ENCODE measurements at regions not wholly inside any gene's neighbourhood (a gene's known extent, or its start where the extent isn't known, plus 50 kb on each side); places are given as distances from the start of the nearest gene placed in this dataset.
"Not testable (repeated sequence)": the region's sequence is repeated elsewhere in the genome, so short reads cannot be mapped to it uniquely, and the experiment has no call there.

GRCh38 chrX:80508083-80508482 lies 87.8 kb downstream of the TENT5D start:
- H3K4me1 Mint-ChIP-seq; H3K9me3 ChIP-seq; H3K27me3 ChIP-seq (replicated peaks in 1 of 2; ENCODE audit: control insufficient read depth in 2 of 2, extremely low read depth in 1 of 2, insufficient read depth in 2 of 2, low read length in 1 of 2); H3K4me3 Mint-ChIP-seq; H3K27ac ChIP-seq (ENCODE audit: low read length); ATAC-seq (replicated peaks in 1 of 4); H3K9me3 Mint-ChIP-seq; CTCF ChIA-PET; H3K27ac Mint-ChIP-seq; POLR2A ChIA-PET; H3K4me3 ChIP-seq (ENCODE audit: control insufficient read depth in 1 of 2, extremely low read depth in 1 of 2, low read length in 1 of 2); H3K27me3 Mint-ChIP-seq; H3K36me3 Mint-ChIP-seq; H3K4me1 ChIP-seq (ENCODE audit: control insufficient read depth in 1 of 2, extremely low read depth in 1 of 2, insufficient read depth in 2 of 2, low read length in 2 of 2); DNase-seq; H3K36me3 ChIP-seq (ENCODE audit: control insufficient read depth in 2 of 2, extremely low read depth in 1 of 2, insufficient read depth in 1 of 2, low read length in 1 of 2): not testable (repeated sequence)
- WGBS (ENCODE audit: insufficient coverage), result no CpG with 5 or more reads among the region's 3 CpGs

- Histone ChIP-seq H3K4me1 (ENCODE audit: control insufficient read depth in 1 of 2, extremely low read depth in 1 of 2, insufficient read depth in 2 of 2, low read length in 2 of 2) (no peaks in the 10 kb centered on the region), H3K27ac (ENCODE audit: low read length) (no peak overlapping the region), H3K27me3 (replicated peaks in 1 of 2; ENCODE audit: control insufficient read depth in 2 of 2, extremely low read depth in 1 of 2, insufficient read depth in 2 of 2, low read length in 1 of 2) (no peaks in the 10 kb centered on the region), H3K9me3 (no peaks in the 10 kb centered on the region), H3K4me3 (ENCODE audit: control insufficient read depth in 1 of 2, extremely low read depth in 1 of 2, low read length in 1 of 2) (no peak overlapping the region), H3K36me3 (ENCODE audit: control insufficient read depth in 2 of 2, extremely low read depth in 1 of 2, insufficient read depth in 1 of 2, low read length in 1 of 2) (no peaks in the 10 kb centered on the region)
- CTCF ChIA-PET, result interaction anchor here in 1 of 2 donors (0.7 kb wide), 1 partner anchor 1806 kb away, joined by 3 read pairs; no protein-coding TSS in a partner anchor
- WGBS (ENCODE audit: insufficient coverage), result no CpG with 5 or more reads among the region's 7 CpGs
- Mint-ChIP-seq H3K4me3 (no peak overlapping the region), H3K27me3 (peaks cover 0 to 3% of the 10 kb centered on the region in 2 donors), H3K36me3 (no peaks in the 10 kb centered on the region), H3K4me1 (peaks cover 1 to 8% (median 5%) of the 10 kb centered on the region in 3 donors), H3K9me3 (no peaks in the 10 kb centered on the region), H3K27ac (no peak overlapping the region)
- DNase-seq, result no peak
- no peak for ATAC-seq (replicated peaks in 1 of 4)
- POLR2A ChIA-PET, result no interaction called here
These were observed 91.9 kb downstream of the TENT5D start for GRCh38 chrX:80511969-80512760.

- no peaks in the 10 kb centered on the region for H3K9me3 Mint-ChIP-seq
- Histone ChIP-seq H3K4me3 (ENCODE audit: control insufficient read depth in 1 of 2, extremely low read depth in 1 of 2, low read length in 1 of 2) (no peak overlapping the region), H3K27ac (ENCODE audit: low read length) (no peak overlapping the region), H3K27me3 (replicated peaks in 1 of 2; ENCODE audit: control insufficient read depth in 2 of 2, extremely low read depth in 1 of 2, insufficient read depth in 2 of 2, low read length in 1 of 2) (no peaks in the 10 kb centered on the region), H3K9me3 (no peaks in the 10 kb centered on the region), H3K4me1 (ENCODE audit: control insufficient read depth in 1 of 2, extremely low read depth in 1 of 2, insufficient read depth in 2 of 2, low read length in 2 of 2) (no peaks in the 10 kb centered on the region), H3K36me3 (ENCODE audit: control insufficient read depth in 2 of 2, extremely low read depth in 1 of 2, insufficient read depth in 1 of 2, low read length in 1 of 2) (no peaks in the 10 kb centered on the region)
- ChIA-PET POLR2A (no interaction called here), CTCF (interaction anchor here in 1 of 2 donors (0.7 kb wide), 1 partner anchor 1807 kb away, joined by 3 read pairs; no protein-coding TSS in a partner anchor)
- DNase-seq (no peak), ATAC-seq (replicated peaks in 1 of 4) (no peak)
- no peaks in the 10 kb centered on the region for H3K27me3 Mint-ChIP-seq
- WGBS (ENCODE audit: insufficient coverage), result 70% methylated on average over 2 of the region's 4 CpGs
- H3K4me1 Mint-ChIP-seq, result peaks cover 1 to 8% (median 5%) of the 10 kb centered on the region in 3 donors
- no peaks in the 10 kb centered on the region for H3K36me3 Mint-ChIP-seq
- H3K27ac Mint-ChIP-seq, result no peak overlapping the region
- no peak overlapping the region for H3K4me3 Mint-ChIP-seq
These were observed 92.7 kb downstream of the TENT5D start for GRCh38 chrX:80512924-80513323.

- WGBS (ENCODE audit: insufficient coverage), result no CpG with 5 or more reads among the region's 2 CpGs
- H3K27me3 Mint-ChIP-seq, result no peaks in the 10 kb centered on the region
- H3K9me3 Mint-ChIP-seq, result no peaks in the 10 kb centered on the region
- ChIA-PET POLR2A (no interaction called here), CTCF (no interaction called here)
- peaks cover 1 to 8% (median 5%) of the 10 kb centered on the region in 3 donors for H3K4me1 Mint-ChIP-seq
- no peak for DNase-seq
- H3K27me3 ChIP-seq (replicated peaks in 1 of 2; ENCODE audit: control insufficient read depth in 2 of 2, extremely low read depth in 1 of 2, insufficient read depth in 2 of 2, low read length in 1 of 2), result no peaks in the 10 kb centered on the region
- no peaks in the 10 kb centered on the region for H3K4me1 ChIP-seq (ENCODE audit: control insufficient read depth in 1 of 2, extremely low read depth in 1 of 2, insufficient read depth in 2 of 2, low read length in 2 of 2)
- no peak for ATAC-seq (replicated peaks in 1 of 4)
- no peak overlapping the region for H3K27ac ChIP-seq (ENCODE audit: low read length)
- H3K36me3 ChIP-seq (ENCODE audit: control insufficient read depth in 2 of 2, extremely low read depth in 1 of 2, insufficient read depth in 1 of 2, low read length in 1 of 2), result no peaks in the 10 kb centered on the region
- H3K27ac Mint-ChIP-seq, result no peak overlapping the region
- no peaks in the 10 kb centered on the region for H3K9me3 ChIP-seq
- no peaks in the 10 kb centered on the region for H3K36me3 Mint-ChIP-seq
- no peak overlapping the region for H3K4me3 Mint-ChIP-seq
- no peak overlapping the region for H3K4me3 ChIP-seq (ENCODE audit: control insufficient read depth in 1 of 2, extremely low read depth in 1 of 2, low read length in 1 of 2)
These were observed 93.4 kb downstream of the TENT5D start for GRCh38 chrX:80513625-80514024.

- no peaks in the 10 kb centered on the region for H3K27me3 Mint-ChIP-seq
- no peak overlapping the region for H3K4me3 ChIP-seq (ENCODE audit: control insufficient read depth in 1 of 2, extremely low read depth in 1 of 2, low read length in 1 of 2)
- POLR2A ChIA-PET, result no interaction called here
- H3K36me3 Mint-ChIP-seq, result no peaks in the 10 kb centered on the region
- H3K4me3 Mint-ChIP-seq, result no peak overlapping the region
- H3K27me3 ChIP-seq (replicated peaks in 1 of 2; ENCODE audit: control insufficient read depth in 2 of 2, extremely low read depth in 1 of 2, insufficient read depth in 2 of 2, low read length in 1 of 2), result no peaks in the 10 kb centered on the region
- no CpG with 5 or more reads among the region's 1 CpG for WGBS (ENCODE audit: insufficient coverage)
- no peaks in the 10 kb centered on the region for H3K4me1 ChIP-seq (ENCODE audit: control insufficient read depth in 1 of 2, extremely low read depth in 1 of 2, insufficient read depth in 2 of 2, low read length in 2 of 2)
- ATAC-seq (replicated peaks in 1 of 4) (no peak), DNase-seq (no peak)
- no peaks in the 10 kb centered on the region for H3K4me1 Mint-ChIP-seq
- no peaks in the 10 kb centered on the region for H3K9me3 Mint-ChIP-seq
- H3K27ac ChIP-seq (ENCODE audit: low read length), result no peak overlapping the region
- no peak overlapping the region for H3K27ac Mint-ChIP-seq
- H3K9me3 ChIP-seq, result no peaks in the 10 kb centered on the region
- H3K36me3 ChIP-seq (ENCODE audit: control insufficient read depth in 2 of 2, extremely low read depth in 1 of 2, insufficient read depth in 1 of 2, low read length in 1 of 2), result no peaks in the 10 kb centered on the region
- CTCF ChIA-PET, result no interaction called here
These were observed 116.8 kb downstream of the TENT5D start for GRCh38 chrX:80537096-80537495.

GRCh38 chrX:80550722-80551121 lies 130.5 kb downstream of the TENT5D start:
- no peak for ATAC-seq (replicated peaks in 1 of 4)
- no peaks in the 10 kb centered on the region for H3K4me1 Mint-ChIP-seq
- POLR2A ChIA-PET, result no interaction called here
- Histone ChIP-seq H3K4me3 (ENCODE audit: control insufficient read depth in 1 of 2, extremely low read depth in 1 of 2, low read length in 1 of 2) (no peak overlapping the region), H3K36me3 (ENCODE audit: control insufficient read depth in 2 of 2, extremely low read depth in 1 of 2, insufficient read depth in 1 of 2, low read length in 1 of 2) (no peaks in the 10 kb centered on the region), H3K27me3 (replicated peaks in 1 of 2; ENCODE audit: control insufficient read depth in 2 of 2, extremely low read depth in 1 of 2, insufficient read depth in 2 of 2, low read length in 1 of 2) (no peaks in the 10 kb centered on the region), H3K27ac (ENCODE audit: low read length) (no peak overlapping the region), H3K9me3 (no peaks in the 10 kb centered on the region), H3K4me1 (ENCODE audit: control insufficient read depth in 1 of 2, extremely low read depth in 1 of 2, insufficient read depth in 2 of 2, low read length in 2 of 2) (no peaks in the 10 kb centered on the region)
- no peak overlapping the region for H3K27ac Mint-ChIP-seq
- DNase-seq, result no peak
- CTCF ChIA-PET, result no interaction called here
- H3K9me3 Mint-ChIP-seq, result no peaks in the 10 kb centered on the region
- 53% methylated on average over 3 of the region's 6 CpGs for WGBS (ENCODE audit: insufficient coverage)
- peaks cover 1 to 14% of the 10 kb centered on the region in 2 donors for H3K27me3 Mint-ChIP-seq
- H3K4me3 Mint-ChIP-seq, result no peak overlapping the region
- no peaks in the 10 kb centered on the region for H3K36me3 Mint-ChIP-seq
